SKM-1 treated with dmso at 0.1 percent for 144 hours (cell line): ENCODE measurements at regions not wholly inside any gene's neighbourhood (a gene's known extent, or its start where the extent isn't known, plus 50 kb on each side); places are given as distances from the start of the nearest gene placed in this dataset.

Experiments
- DNase-seq: peaks from one replicate; lab custom pipeline; 2025; ENCODE audit not compliant: unreplicated experiment; lab: John Stamatoyannopoulos, UW

DNA sequence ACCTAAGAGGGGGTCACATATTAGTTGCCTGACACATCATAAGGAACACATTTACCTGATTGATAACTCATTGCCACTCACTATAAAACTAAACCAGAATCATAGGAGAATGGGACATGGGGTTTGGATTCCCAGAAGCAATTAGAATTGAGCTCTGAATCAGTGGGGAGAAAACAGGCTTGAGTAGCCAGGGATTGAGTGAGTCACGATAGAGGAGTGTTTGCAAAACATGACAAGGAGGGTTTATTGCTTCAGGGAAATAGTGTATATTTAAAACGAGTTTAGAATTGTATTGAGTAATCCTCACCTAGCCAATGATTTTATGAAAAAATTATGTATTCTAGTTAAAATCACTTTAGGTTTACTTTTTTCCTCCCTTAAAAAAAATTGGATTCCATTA lies 101.1 kb upstream of the THRB start:
- no peak for DNase-seq

DNA sequence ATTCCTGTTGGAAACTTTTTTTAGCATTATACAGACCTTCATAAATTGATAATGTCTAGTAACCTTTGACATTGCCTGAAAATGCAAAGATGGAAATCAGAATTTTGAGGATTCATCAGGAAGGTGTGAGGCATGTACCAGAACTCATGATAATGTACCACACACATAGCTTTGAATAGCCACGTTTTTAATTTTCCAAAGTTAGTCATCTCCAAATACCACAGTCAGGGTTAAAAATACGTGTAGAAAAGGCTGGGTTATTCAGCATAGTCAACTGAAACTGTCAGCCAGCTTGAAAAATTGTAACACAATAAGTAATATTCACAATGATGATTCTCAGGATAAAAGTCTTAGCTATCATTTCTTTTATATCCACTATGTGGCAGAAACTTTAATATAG lies 102.0 kb upstream of the THRB start:
- DNase-seq, result no peak

GRCh38 chr3:24598695-24599470 lies 104.2 kb upstream of the THRB start:
- DNase-seq, result no peak

GRCh38 chr3:24601066-24601939 lies 106.7 kb upstream of the THRB start:
- DNase-seq, result no peak

DNA sequence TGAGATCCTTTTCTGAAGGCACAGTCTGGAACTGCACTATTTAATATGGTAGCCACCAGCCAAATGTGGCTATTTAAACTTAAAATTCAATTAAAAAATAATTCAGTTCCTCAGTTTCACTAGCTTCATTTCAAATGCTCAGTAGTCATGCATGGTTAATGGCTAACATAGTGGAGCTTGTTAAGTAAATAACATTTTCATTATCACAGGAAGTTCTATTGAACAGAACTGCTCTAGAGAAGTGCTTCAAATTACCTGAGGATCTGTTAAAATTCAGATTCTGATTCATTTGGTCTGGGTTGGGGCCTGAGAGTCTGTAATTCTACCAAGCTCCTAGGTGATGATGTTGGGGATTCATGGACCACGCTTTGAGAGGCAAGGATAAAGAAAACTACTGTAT lies 109.6 kb upstream of the THRB start:
- no peak for DNase-seq

GRCh38 chr3:24605511-24606028 lies 110.9 kb upstream of the THRB start:
- DNase-seq, result no peak

DNA sequence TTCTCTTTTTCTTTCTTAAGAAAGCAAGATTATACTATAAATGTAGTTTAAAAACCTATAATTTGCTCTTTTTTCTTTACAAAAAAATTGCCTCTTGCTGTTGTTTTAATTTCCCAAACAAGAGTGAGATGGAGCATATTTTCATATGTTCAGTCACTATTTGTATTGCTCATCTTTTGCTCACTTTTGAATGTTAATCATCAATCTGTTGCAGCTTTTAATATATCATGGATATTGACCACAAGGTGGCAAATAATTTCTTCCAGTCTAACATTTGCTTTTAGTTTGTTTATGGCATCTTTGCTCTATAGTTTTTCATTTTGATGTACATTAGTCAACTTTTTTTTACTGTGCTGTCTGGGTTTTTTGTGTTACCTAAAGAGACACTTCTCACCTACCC lies 112.6 kb upstream of the THRB start:
- DNase-seq, result no peak

DNA sequence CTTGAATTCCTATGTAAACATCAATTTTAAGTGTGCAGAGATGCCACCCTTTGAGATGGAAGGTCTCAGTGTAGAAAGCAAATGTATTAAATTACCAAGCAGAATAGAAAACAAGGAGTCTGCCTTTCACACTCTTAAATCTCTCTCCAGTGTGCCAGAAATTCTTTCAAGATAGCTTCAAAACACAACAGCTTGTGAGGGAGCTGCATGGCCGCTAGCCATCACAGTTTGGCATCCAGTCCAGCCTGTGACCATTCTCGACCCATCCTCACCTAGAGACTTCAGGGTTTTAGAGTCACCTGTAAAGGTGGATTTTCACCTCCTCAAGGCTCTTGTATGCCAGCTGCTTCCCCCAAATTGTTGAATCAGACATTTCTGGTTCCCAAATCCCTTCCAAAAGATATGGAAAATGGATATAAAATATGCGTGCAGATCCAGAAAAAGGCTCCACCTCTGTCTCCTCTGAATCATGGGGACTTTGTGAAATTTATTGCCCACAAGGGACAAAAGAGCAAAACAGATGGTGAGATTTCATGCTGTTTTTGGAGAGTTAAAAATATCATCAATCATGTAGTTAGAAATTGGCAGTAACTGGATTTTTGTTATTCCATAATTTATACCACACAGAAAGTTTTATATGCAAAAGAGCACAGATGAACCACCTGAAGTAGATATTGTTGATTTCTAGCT lies 114.2 kb upstream of the THRB start:
- DNase-seq, result no peak

GRCh38 chr3:24614359-24614758 lies 119.7 kb upstream of the THRB start:
- no peak for DNase-seq

GRCh38 chr3:24615177-24615576 lies 120.5 kb upstream of the THRB start:
- DNase-seq, result no peak

- no peak for DNase-seq
Observed at GRCh38 chr3:24616110-24616829, 121.6 kb upstream of the THRB start.

DNA sequence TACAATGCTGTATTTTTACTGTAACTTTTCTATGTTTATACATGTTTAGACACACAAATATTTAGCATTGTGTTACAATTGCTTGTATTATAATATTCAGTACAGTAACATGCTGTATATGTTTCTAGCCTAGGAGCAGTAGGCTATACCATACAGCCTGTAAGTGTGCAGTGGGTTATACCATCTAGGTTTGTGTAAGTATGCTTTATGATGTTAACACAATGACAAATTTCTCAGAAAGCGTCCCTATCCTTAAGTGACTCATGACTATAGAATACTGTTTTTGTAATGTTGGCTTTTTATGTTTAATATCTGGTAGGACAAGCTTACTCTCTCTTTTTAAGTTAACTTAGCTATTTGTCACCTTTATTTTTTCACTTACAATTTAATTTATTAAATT lies 127.5 kb upstream of the THRB start:
- no peak for DNase-seq

- no peak for DNase-seq
Observed at GRCh38 chr3:24622696-24623225, 128.1 kb upstream of the THRB start.

- no peak for DNase-seq
Observed at GRCh38 chr3:24623657-24624056, 129.0 kb upstream of the THRB start.

DNA sequence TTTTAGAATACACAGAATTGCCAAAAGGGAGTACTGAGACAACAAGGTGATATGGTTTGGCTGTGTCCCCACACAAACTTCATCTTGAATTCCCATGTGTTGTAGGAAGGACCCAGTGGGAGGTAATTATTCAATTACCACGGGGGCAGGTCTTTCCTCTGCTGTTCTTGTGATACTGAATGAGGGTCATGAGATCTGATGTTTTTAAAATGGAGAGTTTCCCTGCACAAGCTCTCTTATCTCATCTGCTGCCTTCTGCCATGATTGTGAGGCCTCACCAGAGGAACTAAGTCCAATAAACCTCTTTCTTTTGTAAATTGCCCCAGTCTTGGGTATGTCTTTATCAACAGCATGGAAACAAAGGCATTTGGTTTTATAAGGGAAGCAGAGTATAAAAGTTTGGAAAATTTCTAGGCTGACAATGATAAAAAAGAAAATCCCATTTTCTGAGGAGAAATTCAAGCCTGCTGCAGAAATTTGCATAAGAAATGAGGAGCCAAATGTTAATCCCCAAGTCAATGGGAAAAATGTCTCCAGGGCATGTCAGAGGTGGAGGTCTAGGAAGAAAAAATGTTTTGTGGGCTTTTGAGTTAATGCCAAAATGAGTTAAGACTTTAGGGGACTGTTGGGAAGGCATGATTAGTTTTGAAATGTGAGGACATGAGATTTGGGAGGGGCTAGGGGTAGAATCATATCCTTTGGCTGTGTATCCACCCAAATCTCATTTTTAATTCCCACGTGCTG lies 130.5 kb upstream of the THRB start:
- no peak for DNase-seq

DNA sequence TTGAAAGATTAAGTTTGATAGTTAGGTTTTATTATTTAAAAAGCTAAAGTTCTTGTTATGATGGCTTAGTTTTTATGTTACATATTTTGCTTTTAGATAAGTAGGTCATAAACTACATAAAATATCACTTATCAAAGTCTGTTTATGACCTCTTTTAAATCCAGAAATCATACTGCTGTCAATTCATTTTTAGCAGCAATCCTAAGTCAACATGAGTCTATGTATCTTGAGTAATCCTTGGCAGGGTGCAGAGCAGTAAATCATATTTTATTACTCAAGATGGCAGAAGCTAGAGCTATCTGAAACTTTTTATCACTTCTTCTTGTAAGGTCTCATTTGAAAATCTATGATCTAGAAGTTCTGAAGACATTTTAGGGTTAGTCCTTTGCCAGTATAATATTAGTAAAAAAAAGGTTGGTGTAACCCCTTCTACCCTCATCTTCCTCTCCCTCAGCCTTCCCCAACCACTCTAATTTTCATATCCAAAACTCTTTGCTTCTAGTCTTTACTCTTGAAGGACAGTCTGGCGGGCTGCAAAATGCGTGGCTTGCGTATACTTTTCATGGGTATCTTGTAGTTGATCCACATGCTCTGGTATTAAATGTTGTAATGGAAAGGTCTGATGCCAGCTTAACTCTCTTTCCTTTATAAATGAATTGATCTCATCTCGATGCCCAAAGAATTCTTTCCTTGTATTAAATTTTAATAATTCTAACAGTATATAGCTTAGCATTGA lies 134.0 kb upstream of the THRB start:
- no peak for DNase-seq

DNA sequence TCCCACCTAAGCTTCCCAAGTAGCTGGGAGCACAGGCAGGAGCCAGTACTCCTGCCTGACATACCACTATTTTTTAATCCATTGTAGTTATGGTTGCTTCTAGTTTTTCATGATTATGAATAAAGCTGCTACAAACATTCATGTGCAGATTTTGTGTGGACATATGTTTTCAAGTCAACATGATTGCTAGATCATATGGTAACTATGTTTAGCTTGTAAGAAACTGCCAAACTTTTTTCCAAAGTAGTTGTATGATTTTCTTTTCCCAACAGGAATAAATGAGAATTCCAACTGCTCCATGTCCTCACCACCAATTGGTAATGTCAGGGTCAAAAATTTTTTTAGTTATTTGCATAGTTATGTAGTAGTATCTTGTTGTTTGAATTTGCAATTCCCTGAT lies 136.8 kb upstream of the THRB start:
- DNase-seq, result no peak

GRCh38 chr3:24639061-24639460 lies 144.4 kb upstream of the THRB start:
- no peak for DNase-seq
